Smooth muscle cell (in vitro differentiated cells): ENCODE measurements at regions not wholly inside any gene's neighbourhood (a gene's known extent, or its start where the extent isn't known, plus 50 kb on each side); places are given as distances from the start of the nearest gene placed in this dataset.
A peak's percentile ranks its signal among the peaks of the same experiment; 100 is the strongest.

ENCODE experiments used
- DNase-seq: peaks from one replicate; lab custom pipeline; 2025; ENCODE audit not compliant: unreplicated experiment; lab: John Stamatoyannopoulos, UW
- H2AFZ ChIP-seq: fragments of 200-600 bp; sonication (generic); 2 replicates; pipeline ENCODE4 v1.6.0; 2016; ENCODE audit warnings: antibody characterized with exemption, low read depth, mild to moderate bottlenecking
- H3F3A ChIP-seq: fragments of 200-600 bp; sonication (generic); 2 replicates; pipeline ENCODE4 v1.6.0; 2017; ENCODE audit warnings: antibody characterized with exemption, low read depth
- H3K27ac ChIP-seq: fragments of 200-600 bp; sonication (generic); 2 replicates; pipeline ENCODE4 v1.5.1; 2016; ENCODE audit warnings: low read depth, mild to moderate bottlenecking
- H3K27me3 ChIP-seq: fragments of 200-600 bp; sonication (generic); 2 replicates; pipeline ENCODE4 v1.6.1; 2016; ENCODE audit warnings: low read depth, mild to moderate bottlenecking
- H3K36me3 ChIP-seq: fragments of 200-600 bp; sonication (generic); 2 replicates; pipeline ENCODE4 v1.5.1; 2016; ENCODE audit warnings: low read depth
- H3K4me1 ChIP-seq: fragments of 200-600 bp; sonication (generic); 2 replicates; pipeline ENCODE4 v1.5.1; 2016; ENCODE audit warnings: low read depth
- H3K4me2 ChIP-seq: fragments of 200-600 bp; sonication (generic); 2 replicates; pipeline ENCODE4 v1.6.0; 2016; ENCODE audit warnings: mild to moderate bottlenecking
- H3K4me3 ChIP-seq: fragments of 200-600 bp; sonication (generic); 2 replicates; pipeline ENCODE4 v1.5.1; 2016; ENCODE audit warnings: mild to moderate bottlenecking
- H3K79me2 ChIP-seq: fragments of 200-600 bp; sonication (generic); 2 replicates; pipeline ENCODE4 v1.6.0; 2016; ENCODE audit warnings: low read depth, mild to moderate bottlenecking
- H3K9ac ChIP-seq: fragments of 200-600 bp; sonication (generic); 2 replicates; pipeline ENCODE4 v1.6.0; 2016; ENCODE audit warnings: low read depth
- H3K9me3 ChIP-seq: fragments of 200-600 bp; sonication (generic); replicated peaks from 2 replicates; pipeline ENCODE4 v1.5.1; 2016; ENCODE audit warnings: low read depth
- H4K20me1 ChIP-seq: fragments of 200-600 bp; sonication (generic); 2 replicates; pipeline ENCODE4 v1.6.0; 2016; ENCODE audit warnings: low read depth
- CTCF ChIP-seq: fragments of 200-600 bp; sonication (generic); IDR thresholded peaks from 2 replicates; pipeline ENCODE4 v1.5.1; 2017; ENCODE audit warnings: borderline replicate concordance, mild to moderate bottlenecking, antibody characterized with exemption; ENCODE audit not compliant: insufficient read depth, poor library complexity, severe bottlenecking
- WGBS: methylation state at CpG from one replicate; pipeline ENCODE4 v1.1.7; 2016; ENCODE audit warnings: low lambda C conversion rate; 5-methylcytosine and 5-hydroxymethylcytosine counted together

GRCh38 chr4:30882443-30882842 is 162.3 kb downstream of the PCDH7 start:
- no peaks in the 10 kb centered on the region for H3K79me2 ChIP-seq
- H2AFZ ChIP-seq = no peak overlapping the region
- DNase-seq = no peak
- no peaks in the 10 kb centered on the region for H3K36me3 ChIP-seq
- no peaks in the 10 kb centered on the region for H3K4me1 ChIP-seq
- TF ChIP-seq CTCF = no peak
- no peak overlapping the region for H3K9ac ChIP-seq
- H3K4me3 ChIP-seq = no peak overlapping the region
- H4K20me1 ChIP-seq = no peaks in the 10 kb centered on the region
- H3K4me2 ChIP-seq = no peak overlapping the region
- no peaks in the 10 kb centered on the region for H3K27me3 ChIP-seq
- WGBS = 87% methylated on average over 1 of the region's 1 CpG
- no peak overlapping the region for H3K27ac ChIP-seq
- H3K9me3 ChIP-seq = no peaks in the 10 kb centered on the region
- H3F3A ChIP-seq = no peaks in the 10 kb centered on the region

DNA sequence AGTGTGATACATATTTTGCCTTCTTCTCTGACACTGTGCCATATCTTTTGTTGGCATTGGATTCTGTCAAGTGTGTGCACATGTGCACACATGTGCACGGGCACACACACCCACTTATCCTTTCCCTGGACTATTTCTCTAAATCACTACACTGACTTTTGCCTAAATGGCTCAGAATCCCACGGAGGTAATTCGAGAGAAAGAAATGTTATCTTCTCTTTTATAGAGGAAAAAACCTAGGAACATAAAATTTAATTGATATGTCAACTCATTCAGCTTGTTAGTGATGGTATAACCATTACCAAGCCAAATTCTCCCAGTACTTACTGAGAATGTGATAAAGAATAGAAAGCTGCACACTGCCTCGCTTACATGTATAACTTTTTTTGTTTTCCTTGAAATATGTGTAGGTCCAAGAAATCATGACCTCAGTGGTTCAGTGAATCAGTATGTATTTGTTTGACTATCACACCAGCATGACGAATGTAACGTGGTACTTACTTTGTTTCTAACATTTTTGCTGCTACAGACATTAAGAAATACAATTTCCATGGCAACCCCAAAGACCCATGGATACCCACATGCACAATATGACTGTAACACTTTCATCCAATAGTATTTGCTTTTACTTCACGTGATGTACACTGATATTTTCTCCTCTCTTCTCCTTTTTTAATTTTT is 163.0 kb downstream of the PCDH7 start:
- Histone ChIP-seq H3K9me3 (no peaks in the 10 kb centered on the region), H3K4me3 (no peak overlapping the region), H2AFZ (no peak overlapping the region), H3K79me2 (no peaks in the 10 kb centered on the region), H4K20me1 (no peaks in the 10 kb centered on the region), H3K27me3 (no peaks in the 10 kb centered on the region), H3K27ac (no peak overlapping the region), H3K4me2 (no peak overlapping the region), H3K4me1 (no peaks in the 10 kb centered on the region), H3K9ac (no peak overlapping the region), H3F3A (no peaks in the 10 kb centered on the region), H3K36me3 (no peaks in the 10 kb centered on the region)
- 92% methylated on average over 7 of the region's 7 CpGs for whole genome bisulfite sequencing
- no peak for TF ChIP-seq CTCF
- DNase-seq = no peak

DNA sequence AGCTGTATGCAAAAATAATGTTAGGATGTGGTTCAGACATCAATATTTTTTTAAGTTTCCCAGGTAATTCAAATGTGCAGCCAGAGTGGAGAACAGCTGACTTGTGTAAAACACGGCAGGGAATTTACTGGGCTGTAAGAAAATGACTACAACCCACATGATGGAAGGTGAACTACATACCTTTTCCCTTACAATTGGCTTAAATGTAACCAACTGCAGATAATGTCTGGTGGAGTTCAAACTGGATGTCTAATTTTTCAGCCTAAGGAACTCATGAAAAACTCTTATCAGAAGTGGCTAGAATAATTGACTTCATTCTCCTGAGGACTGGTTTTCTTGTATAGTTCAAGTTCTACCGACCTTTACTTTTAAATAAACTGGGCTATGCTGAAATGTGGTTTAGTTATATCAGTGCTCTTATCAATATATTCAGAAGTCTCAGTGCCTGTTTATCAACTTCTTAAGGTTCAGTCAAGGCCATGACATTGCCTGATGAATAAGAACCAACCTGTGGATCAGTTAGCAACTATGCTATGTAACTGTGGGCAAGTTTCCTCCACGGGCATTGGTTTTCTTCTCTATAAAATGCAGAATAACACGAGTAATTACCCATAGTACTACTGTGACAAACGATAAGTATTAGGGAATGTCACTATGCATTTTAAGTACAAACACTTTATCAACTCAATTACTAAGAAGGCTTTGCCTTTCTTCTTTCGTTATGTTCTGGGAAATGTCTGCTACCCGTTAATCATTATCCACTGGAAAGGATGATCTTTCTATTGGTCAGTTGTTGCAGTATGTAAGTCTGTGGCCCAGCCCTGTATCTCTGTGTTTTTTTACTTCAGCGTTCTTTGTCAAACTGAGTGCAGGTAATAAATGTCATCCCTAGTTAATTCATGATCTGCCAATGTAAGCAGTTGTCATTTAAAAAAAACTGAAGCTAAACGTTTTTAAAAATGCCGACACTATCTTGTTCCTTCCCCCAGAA is 181.6 kb downstream of the PCDH7 start:
- no peak overlapping the region for H3K9ac ChIP-seq
- H2AFZ ChIP-seq = no peak overlapping the region
- H3K4me3 ChIP-seq = peak overlapping the region; percentile 25
- no peak overlapping the region for H3K27ac ChIP-seq
- WGBS = 32% methylated on average over 10 of the region's 10 CpGs
- no peaks in the 10 kb centered on the region for H3K4me1 ChIP-seq
- peak overlapping the region; percentile 9 for H3K4me2 ChIP-seq
- no peak for DNase-seq
- no peak for TF ChIP-seq CTCF
- no peaks in the 10 kb centered on the region for H3K79me2 ChIP-seq
- no peaks in the 10 kb centered on the region for H3K27me3 ChIP-seq
- H3K36me3 ChIP-seq = no peaks in the 10 kb centered on the region
- no peaks in the 10 kb centered on the region for H3K9me3 ChIP-seq
- H4K20me1 ChIP-seq = no peaks in the 10 kb centered on the region
- H3F3A ChIP-seq = no peaks in the 10 kb centered on the region
